ENCODE measurements at regions not wholly inside any gene's neighbourhood (a gene's known extent, or its start where the extent isn't known, plus 50 kb on each side); places are given as distances from the start of the nearest gene placed in this dataset.

DNA sequence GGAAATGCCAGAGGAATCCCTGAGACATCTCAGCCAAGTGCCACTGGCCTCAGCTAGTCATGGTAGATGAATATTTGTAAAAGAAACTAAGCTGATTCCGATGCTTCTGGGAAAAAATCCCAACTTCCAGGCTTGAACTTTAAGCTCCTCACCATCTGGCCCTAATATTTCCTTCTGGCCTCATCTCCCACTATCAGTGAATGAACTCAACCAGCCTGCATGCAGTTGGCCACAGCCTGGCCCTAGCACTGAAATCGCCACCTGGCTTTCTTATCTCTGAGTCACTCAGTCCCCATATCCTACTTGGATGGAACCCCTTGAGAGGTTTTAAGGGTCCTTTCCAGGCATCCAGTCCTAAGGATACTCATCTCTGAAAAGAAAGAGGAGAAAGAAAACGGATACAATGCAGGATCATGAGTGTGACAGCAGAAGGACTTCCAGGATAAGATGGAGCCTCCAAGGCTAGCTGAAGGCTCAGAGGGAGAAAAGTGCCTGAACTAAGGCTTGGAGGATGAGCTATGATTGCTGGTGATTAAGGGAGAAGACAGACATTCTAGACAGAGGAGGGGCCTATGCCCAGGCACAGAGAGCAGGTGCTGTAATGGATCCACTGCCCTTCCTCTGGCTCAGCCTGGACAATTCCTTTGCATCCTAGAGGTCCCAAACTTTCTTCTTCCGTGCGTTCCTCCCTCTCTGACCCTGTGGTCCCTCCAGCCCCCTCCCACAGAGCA lies 141.5 kb upstream of the MYCN start:
- DNase-seq (ENCODE audit: low read depth), result no peak
- no peak overlapping the region for H3K4me3 ChIP-seq (ENCODE audit: low read depth, low read length)
- TF ChIP-seq, protein P1, sequence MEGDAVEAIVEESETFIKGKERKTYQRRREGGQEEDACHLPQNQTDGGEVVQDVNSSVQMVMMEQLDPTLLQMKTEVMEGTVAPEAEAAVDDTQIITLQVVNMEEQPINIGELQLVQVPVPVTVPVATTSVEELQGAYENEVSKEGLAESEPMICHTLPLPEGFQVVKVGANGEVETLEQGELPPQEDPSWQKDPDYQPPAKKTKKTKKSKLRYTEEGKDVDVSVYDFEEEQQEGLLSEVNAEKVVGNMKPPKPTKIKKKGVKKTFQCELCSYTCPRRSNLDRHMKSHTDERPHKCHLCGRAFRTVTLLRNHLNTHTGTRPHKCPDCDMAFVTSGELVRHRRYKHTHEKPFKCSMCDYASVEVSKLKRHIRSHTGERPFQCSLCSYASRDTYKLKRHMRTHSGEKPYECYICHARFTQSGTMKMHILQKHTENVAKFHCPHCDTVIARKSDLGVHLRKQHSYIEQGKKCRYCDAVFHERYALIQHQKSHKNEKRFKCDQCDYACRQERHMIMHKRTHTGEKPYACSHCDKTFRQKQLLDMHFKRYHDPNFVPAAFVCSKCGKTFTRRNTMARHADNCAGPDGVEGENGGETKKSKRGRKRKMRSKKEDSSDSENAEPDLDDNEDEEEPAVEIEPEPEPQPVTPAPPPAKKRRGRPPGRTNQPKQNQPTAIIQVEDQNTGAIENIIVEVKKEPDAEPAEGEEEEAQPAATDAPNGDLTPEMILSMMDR (IDR thresholded peaks at IDR 0.05; ENCODE audit: control insufficient read depth, extremely low read depth, insufficient read depth), result no peak

- TF ChIP-seq, protein P1 (IDR thresholded peaks at IDR 0.05; ENCODE audit: control insufficient read depth, extremely low read depth, insufficient read depth), result no peak
- no peak overlapping the region for H3K4me3 ChIP-seq (ENCODE audit: low read depth, low read length)
- no peak for DNase-seq (ENCODE audit: low read depth)
Measured at GRCh38 chr2:15799432-15799827, 140.9 kb upstream of the MYCN start.

DNA sequence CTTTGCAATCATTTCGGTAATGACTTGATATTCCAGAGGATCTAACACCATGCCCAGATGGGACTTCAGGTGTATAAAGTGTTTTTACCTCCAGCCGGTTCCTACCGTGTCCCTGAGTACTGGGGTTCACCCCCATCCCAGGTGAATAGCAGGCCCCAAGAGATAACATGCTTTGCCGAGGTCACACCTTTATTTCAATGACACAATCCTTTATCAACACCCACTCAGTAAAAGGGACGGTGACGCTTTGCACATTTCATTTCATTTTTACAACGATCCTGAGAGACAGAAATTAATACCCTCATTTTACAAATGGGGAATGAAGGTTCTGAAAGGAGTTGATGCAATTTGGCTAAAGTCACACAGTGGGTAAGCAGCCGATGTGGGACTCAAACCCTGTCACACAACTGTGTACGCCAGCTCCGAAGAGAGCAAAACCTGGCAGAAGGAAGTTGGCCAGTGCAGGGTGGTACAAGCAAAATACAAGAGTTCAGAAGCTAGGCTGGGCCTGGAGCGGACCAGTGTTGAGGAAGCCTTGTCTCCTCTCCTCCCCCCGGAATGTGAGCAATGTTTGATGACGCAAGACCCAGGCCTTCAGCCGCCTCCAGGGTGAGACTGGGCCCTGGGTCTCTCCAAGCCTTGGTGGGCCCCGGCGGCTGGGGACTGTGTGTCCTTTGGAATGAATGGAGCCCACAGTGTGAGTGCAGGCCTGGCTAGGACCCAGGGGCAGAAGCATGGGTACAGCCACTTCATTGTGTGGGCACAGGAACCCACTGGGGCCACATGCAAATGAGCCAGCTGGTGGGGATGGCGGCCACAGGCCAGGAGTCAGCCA lies 139.6 kb upstream of the MYCN start:
- H3K4me3 ChIP-seq (ENCODE audit: low read depth, low read length), result no peak overlapping the region
- TF ChIP-seq, protein P1 (IDR thresholded peaks at IDR 0.05; ENCODE audit: control insufficient read depth, extremely low read depth, insufficient read depth), result no peak
- no peak for DNase-seq (ENCODE audit: low read depth)

DNA sequence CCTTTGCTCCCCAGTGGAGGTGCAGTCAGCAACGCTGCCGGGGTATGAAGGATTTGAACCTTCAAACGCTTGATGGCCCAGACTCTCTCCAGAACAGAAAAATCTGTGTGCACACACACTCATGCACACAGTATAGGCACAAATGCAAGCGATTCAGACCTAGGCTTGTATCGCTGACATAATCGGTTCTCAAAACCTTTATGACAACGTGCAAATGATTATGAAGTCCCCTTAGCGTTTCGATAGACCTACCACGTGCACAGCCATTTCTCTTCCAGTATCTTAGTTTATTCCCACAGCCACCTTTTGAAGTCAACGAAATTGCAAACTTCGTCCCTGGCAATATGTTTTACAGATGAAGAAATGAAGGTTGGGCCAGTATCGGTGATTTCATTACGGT lies 138.9 kb upstream of the MYCN start:
- DNase-seq (ENCODE audit: low read depth), result no peak
- no peak overlapping the region for H3K4me3 ChIP-seq (ENCODE audit: low read depth, low read length)
- TF ChIP-seq, protein P1 (IDR thresholded peaks at IDR 0.05; ENCODE audit: control insufficient read depth, extremely low read depth, insufficient read depth), result no peak

- no peak overlapping the region for H3K4me3 ChIP-seq (ENCODE audit: low read depth, low read length)
- DNase-seq (ENCODE audit: low read depth), result no peak
- TF ChIP-seq, protein P1 (IDR thresholded peaks at IDR 0.05; ENCODE audit: control insufficient read depth, extremely low read depth, insufficient read depth), result no peak
Measured at GRCh38 chr2:15801904-15802303, 138.4 kb upstream of the MYCN start.

GRCh38 chr2:15802657-15803542 lies 137.4 kb upstream of the MYCN start:
- no peak for DNase-seq (ENCODE audit: low read depth)
- TF ChIP-seq, protein P1 (IDR thresholded peaks at IDR 0.05; ENCODE audit: control insufficient read depth, extremely low read depth, insufficient read depth), result no peak
- no peak overlapping the region for H3K4me3 ChIP-seq (ENCODE audit: low read depth, low read length)

All from LNCaP clone FGC (cell line).